ENCODE measurements at regions not wholly inside any gene's neighbourhood (a gene's known extent, or its start where the extent isn't known, plus 50 kb on each side); places are given as distances from the start of the nearest gene placed in this dataset.
"Not testable (repeated sequence)": the region's sequence is repeated elsewhere in the genome, so short reads cannot be mapped to it uniquely, and the experiment has no call there.

DNA sequence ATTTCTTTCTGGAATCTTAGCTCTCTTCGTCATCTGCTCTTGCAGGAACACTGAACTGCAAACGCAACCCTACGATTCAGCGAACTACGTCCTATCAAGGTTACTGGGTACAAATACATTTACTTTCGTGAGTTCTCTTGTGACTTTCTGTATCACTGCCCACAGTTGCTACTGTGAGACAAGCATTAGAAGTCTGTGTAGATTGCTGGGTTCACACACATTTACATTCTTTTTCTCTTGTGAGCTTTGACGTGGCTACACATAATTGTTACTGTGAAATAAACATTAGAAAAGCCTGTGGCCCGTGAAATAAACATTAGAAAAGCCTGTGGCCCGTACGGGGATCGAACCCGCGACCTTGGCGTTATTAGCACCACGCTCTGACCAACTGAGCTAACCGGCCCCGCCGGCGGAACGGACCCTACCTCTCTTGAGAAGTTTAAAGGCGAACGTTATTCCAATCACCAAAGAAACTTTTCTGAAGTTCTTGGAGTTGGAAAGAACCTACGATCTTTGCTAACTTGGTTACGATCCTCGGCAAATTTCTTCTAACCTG lies 61.2 kb upstream of the ZNF322 start:
- not testable (repeated sequence) for DNase-seq (ENCODE audit: low read depth in 2 of 2)

DNA sequence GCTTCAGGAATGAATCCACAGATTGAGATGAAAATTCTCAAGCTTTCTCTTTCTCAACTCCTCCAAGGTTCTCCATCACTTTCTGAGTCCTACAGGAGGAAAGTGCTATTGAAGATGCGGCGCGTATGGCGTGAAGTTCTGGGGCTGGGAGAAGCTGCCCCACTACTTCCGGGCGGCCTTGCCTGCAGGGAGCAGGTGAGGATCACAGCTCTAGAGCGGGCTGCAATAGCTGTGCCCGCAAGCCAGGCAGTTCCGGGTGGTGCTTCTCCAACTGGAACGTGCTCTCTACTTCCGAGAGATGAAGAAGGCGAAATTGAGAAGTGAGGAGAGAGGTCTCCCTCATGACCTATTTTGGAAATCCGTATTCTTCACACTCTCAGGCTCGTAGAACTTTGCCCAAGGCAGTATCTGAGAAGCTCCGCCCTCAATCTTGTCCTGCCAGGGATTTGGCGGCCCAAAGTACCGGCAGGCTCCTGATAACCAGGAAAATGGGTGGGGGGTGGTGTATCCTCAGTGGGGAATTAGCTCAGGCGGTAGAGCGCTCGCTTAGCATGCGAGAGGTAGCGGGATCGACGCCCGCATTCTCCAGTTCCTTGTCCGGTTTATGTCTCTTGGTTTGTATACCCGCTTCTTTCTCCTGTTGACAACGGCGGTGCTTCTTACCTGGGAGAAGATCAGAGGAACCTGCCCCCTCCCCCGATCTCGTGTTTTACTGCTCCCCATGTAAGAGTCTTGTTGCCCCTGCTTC lies 70.6 kb upstream of the ZNF322 start:
- not testable (repeated sequence) for DNase-seq (ENCODE audit: low read depth in 2 of 2)

DNA sequence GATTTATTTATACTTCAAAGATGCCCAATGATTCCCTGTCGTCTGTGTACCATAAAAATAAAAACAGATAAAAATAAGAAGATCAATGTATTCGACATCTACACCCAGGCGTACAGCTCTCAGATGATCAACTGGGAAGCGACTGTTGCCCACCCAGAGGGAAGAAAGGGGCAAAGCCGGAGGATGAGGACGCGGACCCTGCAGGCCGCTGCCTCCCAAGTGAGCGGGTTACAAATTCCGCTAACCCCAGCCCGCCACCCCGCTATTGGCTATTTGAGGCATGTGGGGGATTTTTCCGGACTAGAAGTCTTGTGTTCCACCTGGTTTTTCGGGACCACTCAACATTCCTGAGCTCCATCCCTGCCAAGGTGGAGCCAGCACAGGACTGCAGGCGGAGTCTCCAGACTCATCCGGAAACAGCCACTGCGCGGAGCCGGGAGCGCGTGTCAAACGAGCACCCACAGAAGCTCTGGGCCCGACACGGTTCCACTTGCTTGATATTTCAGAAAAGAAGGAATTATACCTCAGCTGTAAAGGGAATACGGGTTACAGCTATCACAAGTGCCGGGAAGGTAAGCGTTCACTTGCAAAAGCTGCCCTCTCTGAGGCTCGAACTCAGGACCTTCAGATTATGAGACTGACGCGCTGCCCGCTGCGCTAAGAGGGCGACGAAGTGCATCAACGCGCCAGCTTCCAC lies 75.4 kb upstream of the ZNF322 start:
- DNase-seq (ENCODE audit: low read depth in 2 of 2) = not testable (repeated sequence)

DNA sequence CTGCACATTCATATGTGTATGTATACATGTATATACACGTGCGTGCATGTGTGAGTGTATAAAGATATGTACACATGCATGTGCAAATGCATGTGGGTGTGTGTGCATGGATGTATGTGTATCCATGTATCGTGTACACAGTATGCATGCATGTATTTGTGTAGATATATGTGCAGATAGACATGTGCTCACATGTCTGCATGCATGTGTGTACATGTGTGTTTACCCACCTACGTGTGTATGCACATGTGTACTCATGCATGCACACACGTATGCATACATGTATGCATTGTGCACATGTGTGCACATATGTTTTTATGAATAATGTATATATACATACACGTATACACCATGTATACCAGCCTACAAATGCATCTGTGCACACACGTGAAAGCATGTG lies 80.3 kb upstream of the ZNF322 start:
- DNase-seq (ENCODE audit: low read depth in 2 of 2) = no peak

DNA sequence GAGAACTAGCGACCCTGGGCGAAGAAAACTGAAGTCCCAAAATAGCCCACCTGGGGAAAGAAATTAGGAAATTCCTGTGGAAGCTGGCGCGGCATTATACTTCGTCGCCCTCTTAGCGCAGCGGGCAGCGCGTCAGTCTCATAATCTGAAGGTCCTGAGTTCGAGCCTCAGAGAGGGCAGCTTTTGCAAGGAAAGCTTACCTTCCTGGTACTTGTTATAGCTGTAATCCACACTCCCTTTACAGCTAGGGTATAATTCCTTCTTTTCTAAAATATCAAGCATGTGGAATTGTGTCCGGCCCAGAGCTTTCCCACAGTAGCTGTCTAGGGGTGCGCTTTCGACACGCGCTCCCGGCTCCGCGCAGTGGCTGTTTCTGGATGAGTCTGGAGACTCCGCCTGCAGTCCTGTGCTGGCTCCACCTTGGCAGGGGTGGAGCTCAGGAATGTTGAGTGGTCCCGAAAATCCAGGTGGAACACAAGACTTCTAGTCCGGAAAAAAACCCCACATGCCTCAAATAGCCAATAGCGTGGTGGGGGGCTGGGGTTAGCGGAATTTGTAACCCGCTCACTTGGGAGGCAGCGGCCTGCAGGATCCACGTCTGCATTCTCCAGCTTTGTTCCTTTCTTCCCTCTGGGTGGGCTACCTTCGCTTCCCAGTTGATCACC lies 83.7 kb upstream of the ZNF322 start:
- no peak for DNase-seq (ENCODE audit: low read depth in 2 of 2)

DNA sequence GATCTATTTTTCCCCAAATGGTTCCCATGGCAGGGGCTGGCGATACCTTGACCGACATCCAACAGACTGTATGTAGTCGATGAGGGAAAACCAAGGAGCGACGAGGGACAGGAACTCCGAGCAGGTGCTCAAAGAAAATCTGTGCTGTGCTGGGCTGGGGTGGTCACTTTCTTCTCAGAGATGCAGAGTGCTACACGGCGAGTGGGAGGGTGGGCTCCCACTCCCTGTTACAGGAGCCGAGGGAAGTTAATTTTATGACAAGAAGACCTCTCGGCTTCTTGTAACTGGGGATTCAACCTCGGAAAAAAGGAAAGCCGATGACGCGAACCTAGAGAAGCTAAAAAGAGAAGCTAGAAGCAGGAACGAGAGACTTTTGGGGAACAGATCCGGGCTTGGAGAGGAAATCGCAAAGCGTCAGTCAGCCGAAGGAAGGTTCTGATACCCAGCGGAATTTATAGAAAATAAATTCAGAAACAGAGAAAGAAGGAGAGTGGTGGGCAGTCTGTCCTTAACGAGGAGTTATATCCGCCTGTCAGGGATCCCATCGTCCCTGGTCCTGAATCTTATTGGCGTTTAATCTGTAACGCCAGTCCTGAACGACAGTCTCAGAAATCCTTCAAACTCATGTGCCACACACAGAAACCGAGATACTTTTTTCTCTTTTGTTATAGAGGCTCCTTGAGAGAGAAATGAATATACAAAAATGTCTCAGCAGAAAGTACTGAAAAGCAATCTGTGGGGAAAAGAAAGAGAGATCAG lies 84.6 kb upstream of the ZNF322 start:
- no peak for DNase-seq (ENCODE audit: low read depth in 2 of 2)

DNA sequence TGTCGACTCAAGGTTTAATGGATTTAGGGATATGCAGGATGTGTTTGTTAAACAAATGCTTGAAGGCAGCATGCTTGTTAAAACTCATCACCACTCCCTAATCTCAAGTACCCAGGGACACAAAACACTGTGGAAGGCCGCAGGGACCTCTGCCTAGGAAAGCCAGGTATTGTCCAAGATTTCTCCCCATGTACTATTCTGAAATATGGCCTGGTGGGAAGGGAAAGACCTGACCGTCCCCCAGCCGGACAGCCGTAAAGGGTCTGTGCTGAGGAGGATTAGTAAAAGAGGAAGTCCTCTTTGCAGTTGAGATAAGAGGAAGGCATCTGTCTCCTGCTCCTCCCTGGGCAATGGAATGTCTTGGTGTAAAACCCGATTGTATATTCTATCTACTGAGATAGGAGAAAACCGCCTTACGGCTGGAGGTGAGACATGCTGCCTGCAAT lies 85.3 kb upstream of the ZNF322 start:
- not testable (repeated sequence) for DNase-seq (ENCODE audit: low read depth in 2 of 2)

DNA sequence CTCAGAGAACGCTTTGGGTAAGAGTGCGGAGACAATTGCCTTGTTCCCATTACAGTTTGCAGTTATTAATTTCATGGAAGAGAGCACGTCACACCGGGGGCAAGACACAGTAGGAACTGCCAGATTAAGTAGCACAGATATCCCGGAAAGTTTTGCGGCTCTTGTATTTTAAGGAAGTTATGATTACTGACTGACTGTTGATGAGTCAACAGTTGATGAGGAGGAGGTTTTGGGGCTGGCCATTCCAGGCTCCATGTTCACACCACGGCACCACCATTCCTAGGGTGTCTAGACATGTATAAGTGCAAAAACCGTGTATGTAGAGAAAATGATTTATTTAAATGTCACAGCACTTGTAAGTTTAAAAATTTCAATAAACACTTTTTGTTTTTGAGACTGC lies 86.4 kb upstream of the ZNF322 start:
- DNase-seq (ENCODE audit: low read depth in 2 of 2) = not testable (repeated sequence)

DNA sequence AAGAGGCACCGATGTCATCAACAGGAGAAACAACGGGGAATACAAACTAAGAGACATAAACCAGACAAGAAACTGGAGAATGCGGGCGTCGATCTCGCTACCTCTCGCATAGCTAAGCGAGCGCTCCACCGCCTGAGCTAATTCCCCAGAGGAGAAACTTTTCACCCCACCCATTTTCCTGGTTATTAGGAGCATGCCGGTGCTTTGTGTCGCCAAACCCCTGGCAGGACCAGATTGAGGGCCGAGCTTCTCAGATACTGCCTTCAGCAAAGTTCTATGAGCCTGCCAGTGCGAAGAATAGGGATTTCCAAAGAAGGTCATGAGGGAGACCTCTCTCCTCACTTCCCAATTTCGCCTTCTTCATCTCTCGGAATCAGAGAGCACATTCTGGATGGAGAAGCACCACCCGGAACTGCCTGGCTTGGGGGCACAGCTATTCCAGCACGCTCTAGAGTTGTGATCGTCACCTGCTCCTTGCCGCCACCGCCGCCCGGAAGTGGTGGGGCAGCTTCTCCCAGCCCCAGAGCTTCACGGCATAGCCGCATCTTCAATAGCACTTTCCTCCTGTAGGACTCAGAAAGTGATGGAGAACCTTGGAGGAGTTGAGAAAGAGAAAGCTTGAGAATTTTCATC lies 89.7 kb upstream of the ZNF322 start:
- not testable (repeated sequence) for DNase-seq (ENCODE audit: low read depth in 2 of 2)

DNA sequence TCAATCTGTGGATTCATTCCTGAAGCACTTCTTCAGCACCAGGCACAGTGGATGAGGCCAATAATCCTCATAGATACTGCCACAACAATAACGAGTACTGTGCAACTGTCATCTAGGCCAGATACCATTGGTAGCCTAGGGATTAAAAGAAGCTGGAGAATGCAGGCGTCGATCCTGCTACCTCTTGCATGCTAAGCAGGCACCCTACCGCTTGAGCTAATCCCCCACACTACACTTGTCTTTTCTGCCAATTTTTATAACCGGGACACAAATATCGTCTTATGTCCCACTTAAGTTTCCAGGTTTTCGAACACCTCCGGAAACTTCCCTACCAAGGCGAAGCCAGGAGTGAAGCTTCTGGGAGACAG lies 90.2 kb upstream of the ZNF322 start:
- not testable (repeated sequence) for DNase-seq (ENCODE audit: low read depth in 2 of 2)

DNA sequence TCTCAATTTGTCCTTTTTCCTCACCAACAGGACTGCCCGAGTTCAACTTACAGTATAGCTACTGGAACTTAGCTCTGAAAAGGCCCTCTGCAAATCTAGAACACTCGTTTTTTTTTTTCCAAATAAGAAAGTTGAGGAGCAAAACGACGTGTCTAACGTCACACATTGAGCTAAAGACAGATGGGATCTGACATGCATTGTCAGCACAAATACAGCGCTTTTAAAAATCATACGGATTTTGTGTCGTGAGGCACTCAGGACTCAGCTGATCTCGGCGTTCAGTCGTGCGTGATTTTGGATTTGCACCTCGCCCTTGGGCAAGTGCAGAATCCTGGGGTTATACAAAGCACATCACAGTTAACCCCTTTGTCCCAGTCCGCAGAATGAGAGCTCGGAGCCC lies 94.7 kb upstream of the ZNF322 start:
- no peak for DNase-seq (ENCODE audit: low read depth in 2 of 2)

DNA sequence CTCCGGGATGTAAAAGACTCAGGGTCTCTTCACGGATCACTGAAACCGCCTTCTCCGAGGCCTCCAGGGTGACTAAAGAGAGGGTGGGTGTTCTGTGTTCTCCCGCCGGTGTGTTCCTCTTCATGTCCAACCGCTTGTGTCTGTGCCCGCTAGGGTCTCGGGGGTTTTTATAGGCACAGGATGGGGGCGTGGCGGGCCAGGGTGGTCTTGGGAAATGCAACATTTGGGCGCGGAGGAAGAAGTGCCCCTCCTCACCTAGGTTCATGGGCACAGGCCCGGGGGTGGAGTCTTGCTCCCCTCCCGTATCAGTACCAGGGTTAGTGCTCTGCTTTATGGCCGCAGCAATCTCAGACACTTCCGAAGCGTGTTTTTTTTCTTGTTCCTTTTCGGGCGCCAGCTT lies 95.3 kb upstream of the ZNF322 start:
- DNase-seq (ENCODE audit: low read depth in 2 of 2) = not testable (repeated sequence)

DNA sequence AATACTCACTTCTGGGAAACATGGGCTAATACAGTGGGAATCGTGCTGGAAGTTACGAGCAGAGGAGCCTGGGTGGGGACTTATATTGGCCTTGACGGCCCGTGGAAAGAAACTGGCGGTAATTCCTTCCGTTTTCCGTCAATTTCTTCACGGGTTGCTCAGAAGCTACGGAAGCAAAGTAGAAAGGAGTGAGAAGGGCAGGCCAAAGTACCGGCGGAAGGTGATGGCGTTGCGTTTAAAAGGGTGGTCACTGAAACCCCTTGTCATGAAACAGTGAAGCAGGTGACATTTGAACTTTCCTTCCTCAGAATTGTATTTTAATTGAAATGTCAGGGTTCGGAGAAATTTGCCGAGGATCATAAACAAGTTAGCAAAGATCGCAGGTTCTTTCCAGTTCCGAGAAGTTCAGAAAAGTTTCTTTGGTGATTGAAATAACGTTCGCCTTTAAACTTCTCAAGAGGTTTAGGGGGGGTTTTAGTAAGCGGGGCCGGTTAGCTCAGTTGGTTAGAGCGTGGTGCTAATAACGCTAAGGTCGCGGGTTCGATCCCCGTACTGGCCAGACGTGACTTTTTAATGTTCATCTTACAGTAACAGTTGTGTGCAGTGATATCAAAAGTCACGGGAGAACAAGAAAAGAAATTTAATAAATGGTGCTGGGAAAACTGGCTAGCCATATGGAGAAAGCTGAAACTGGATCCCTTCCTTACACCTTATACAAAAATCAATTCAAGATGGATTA lies 96.7 kb upstream of the ZNF322 start:
- DNase-seq (ENCODE audit: low read depth in 2 of 2) = not testable (repeated sequence)

DNA sequence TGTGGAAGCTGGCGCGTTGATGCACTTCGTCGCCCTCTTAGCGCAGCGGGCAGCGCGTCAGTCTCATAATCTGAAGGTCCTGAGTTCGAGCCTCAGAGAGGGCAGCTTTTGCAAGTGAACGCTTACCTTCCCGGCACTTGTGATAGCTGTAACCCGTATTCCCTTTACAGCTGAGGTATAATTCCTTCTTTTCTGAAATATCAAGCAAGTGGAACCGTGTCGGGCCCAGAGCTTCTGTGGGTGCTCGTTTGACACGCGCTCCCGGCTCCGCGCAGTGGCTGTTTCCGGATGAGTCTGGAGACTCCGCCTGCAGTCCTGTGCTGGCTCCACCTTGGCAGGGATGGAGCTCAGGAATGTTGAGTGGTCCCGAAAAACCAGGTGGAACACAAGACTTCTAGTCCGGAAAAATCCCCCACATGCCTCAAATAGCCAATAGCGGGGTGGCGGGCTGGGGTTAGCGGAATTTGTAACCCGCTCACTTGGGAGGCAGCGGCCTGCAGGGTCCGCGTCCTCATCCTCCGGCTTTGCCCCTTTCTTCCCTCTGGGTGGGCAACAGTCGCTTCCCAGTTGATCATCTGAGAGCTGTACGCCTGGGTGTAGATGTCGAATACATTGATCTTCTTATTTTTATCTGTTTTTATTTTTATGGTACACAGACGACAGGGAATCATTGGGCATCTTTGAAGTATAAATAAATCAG lies 106.8 kb upstream of the ZNF322 start:
- DNase-seq (ENCODE audit: low read depth in 2 of 2) = not testable (repeated sequence)

DNA sequence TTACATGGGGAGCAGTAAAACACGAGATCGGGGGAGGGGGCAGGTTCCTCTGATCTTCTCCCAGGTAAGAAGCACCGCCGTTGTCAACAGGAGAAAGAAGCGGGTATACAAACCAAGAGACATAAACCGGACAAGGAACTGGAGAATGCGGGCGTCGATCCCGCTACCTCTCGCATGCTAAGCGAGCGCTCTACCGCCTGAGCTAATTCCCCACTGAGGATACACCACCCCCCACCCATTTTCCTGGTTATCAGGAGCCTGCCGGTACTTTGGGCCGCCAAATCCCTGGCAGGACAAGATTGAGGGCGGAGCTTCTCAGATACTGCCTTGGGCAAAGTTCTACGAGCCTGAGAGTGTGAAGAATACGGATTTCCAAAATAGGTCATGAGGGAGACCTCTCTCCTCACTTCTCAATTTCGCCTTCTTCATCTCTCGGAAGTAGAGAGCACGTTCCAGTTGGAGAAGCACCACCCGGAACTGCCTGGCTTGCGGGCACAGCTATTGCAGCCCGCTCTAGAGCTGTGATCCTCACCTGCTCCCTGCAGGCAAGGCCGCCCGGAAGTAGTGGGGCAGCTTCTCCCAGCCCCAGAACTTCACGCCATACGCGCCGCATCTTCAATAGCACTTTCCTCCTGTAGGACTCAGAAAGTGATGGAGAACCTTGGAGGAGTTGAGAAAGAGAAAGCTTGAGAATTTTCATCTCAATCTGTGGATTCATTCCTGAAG lies 111.6 kb upstream of the ZNF322 start:
- not testable (repeated sequence) for DNase-seq (ENCODE audit: low read depth in 2 of 2)

DNA sequence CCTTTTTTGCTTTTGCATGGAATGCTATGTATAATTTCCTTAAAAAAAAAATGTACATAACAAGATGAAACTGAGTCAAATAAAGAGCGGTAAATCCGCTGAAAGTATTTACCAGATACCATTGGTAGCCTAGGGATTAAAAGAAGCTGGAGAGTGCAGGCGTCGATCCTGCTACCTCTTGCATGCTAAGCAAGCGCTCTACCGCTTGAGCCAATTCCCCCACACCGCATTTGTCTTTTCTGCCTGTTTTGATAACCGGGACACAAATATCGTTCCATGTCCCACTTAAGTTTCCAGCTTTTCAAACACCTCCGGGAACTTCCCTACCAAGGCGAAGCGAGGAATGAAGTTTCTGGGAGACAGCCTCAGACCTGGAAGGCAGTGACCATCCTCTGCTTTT lies 113.9 kb upstream of the ZNF322 start:
- not testable (repeated sequence) for DNase-seq (ENCODE audit: low read depth in 2 of 2)

DNA sequence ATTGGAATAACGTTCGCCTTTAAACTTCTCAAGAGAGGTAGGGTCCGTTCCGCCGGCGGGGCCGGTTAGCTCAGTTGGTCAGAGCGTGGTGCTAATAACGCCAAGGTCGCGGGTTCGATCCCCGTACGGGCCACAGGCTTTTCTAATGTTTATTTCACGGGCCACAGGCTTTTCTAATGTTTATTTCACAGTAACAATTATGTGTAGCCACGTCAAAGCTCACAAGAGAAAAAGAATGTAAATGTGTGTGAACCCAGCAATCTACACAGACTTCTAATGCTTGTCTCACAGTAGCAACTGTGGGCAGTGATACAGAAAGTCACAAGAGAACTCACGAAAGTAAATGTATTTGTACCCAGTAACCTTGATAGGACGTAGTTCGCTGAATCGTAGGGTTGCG lies 121.0 kb upstream of the ZNF322 start:
- not testable (repeated sequence) for DNase-seq (ENCODE audit: low read depth in 2 of 2)

DNA sequence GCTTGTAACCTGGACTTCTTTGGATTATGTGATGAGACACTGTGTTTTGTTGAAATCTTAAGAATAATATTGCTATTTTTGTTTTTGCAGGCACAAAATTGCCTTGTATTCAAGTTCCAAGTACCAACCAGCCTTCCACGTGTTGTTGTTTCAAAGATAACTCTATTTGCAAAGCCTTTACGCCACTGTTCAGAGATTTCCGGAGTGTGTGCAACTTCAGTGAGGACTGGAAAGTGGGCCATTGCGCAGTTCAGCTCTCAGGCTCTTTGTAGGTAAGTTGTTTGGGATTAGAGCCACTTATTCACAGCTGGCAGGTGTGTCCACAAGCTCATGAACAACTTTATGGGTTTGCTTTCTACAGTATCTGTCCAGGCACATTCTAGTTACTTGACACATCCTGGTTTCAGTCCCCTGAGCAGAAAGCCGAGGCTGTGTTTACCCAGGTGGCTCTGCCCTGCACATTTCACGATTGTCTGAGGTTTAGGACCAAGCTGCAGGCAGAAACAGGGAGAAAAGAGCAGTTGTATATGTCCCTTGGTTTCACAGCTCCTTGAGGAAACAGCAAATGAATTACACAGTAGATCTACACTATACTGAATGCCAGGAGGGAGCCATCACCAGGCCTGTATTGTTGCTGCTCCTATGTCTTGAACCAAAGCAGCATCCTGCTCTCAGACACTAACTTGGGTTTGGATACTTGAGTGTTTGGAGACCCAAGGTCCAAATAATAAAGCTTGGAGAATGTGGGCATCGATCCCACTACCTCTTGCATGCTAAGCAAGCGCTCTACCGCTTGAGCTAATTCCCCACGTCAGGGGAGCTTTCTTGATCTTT lies 136.1 kb upstream of the ZNF322 start:
- DNase-seq (ENCODE audit: low read depth in 2 of 2) = not testable (repeated sequence)

All from stimulated activated CD4-positive, alpha-beta T cell treated with anti-CD3 and anti-CD28 coated beads, Interleukin-15, amount 100 ng/mL, for 48 hours (primary cell).